H9 (cell line): ENCODE measurements at regions not wholly inside any gene's neighbourhood (a gene's known extent, or its start where the extent isn't known, plus 50 kb on each side); places are given as distances from the start of the nearest gene placed in this dataset.

Source experiments
- DNase-seq: peaks from one replicate; pipeline ENCODE4 v3.0.0-alpha.2; 2017
- H2AFZ ChIP-seq: one replicate; pipeline ENCODE4 v1.6.1; 2013; ENCODE audit warnings: mild to moderate bottlenecking, low read length, control low read depth, moderate library complexity
- H2AK5ac ChIP-seq: 2 replicates; pipeline ENCODE4 v1.6.1; 2013; ENCODE audit warnings: low read length, control low read depth, mixed read lengths; ENCODE audit not compliant: insufficient read length
- H2BK120ac ChIP-seq: one replicate; pipeline ENCODE4 v1.6.1; 2013; ENCODE audit warnings: low read depth, mild to moderate bottlenecking, low read length, control low read depth, inconsistent platforms; ENCODE audit not compliant: poor library complexity, severe bottlenecking
- H2BK12ac ChIP-seq: 2 replicates; pipeline ENCODE4 v1.6.1; 2013; ENCODE audit warnings: low read length, control low read depth, mixed read lengths, low read depth; ENCODE audit not compliant: insufficient read length
- H2BK15ac ChIP-seq: 2 replicates; pipeline ENCODE4 v1.6.1; 2013; ENCODE audit warnings: low read depth, low read length, control low read depth
- H2BK20ac ChIP-seq: one replicate; pipeline ENCODE4 v1.6.1; 2013; ENCODE audit warnings: low read depth, mild to moderate bottlenecking, low read length, control low read depth, inconsistent platforms; ENCODE audit not compliant: poor library complexity, severe bottlenecking
- H2BK5ac ChIP-seq: 2 replicates; pipeline ENCODE4 v1.6.1; 2013; ENCODE audit warnings: low read length, control low read depth, mixed read lengths; ENCODE audit not compliant: insufficient read length
- H3K14ac ChIP-seq: 2 replicates; pipeline ENCODE4 v1.6.1; 2013; ENCODE audit warnings: low read length, control low read depth; ENCODE audit not compliant: insufficient read depth
- H3K18ac ChIP-seq: 2 replicates; pipeline ENCODE4 v1.6.1; 2013; ENCODE audit warnings: low read depth, mild to moderate bottlenecking, mixed read lengths, low read length, control low read depth; ENCODE audit not compliant: insufficient read length
- H3K23ac ChIP-seq: 2 replicates; pipeline ENCODE4 v1.6.1; 2013; ENCODE audit warnings: low read length, control low read depth, mixed read lengths, low read depth; ENCODE audit not compliant: insufficient read length
- H3K23me2 ChIP-seq: 2 replicates; pipeline ENCODE4 v1.6.1; 2013; ENCODE audit warnings: low read depth, mild to moderate bottlenecking, mixed read lengths, low read length, control low read depth; ENCODE audit not compliant: insufficient read length, poor library complexity, severe bottlenecking
- H3K27ac ChIP-seq: 2 replicates; pipeline ENCODE4 v1.5.1; 2013; ENCODE audit warnings: low read length, control low read depth, mixed read lengths, low read depth; ENCODE audit not compliant: insufficient read length
- H3K27me3 ChIP-seq: 2 replicates; pipeline ENCODE4 v1.6.1; 2013; ENCODE audit warnings: low read length, control low read depth, inconsistent platforms; ENCODE audit not compliant: insufficient read depth
- H3K4ac ChIP-seq: 2 replicates; pipeline ENCODE4 v1.6.1; 2013; ENCODE audit warnings: low read depth, mild to moderate bottlenecking, control low read depth, inconsistent platforms, low read length, moderate library complexity
- H3K4me1 ChIP-seq: 2 replicates; pipeline ENCODE4 v1.6.1; 2013; ENCODE audit warnings: low read length, control low read depth, inconsistent platforms; ENCODE audit not compliant: insufficient read depth
- H3K4me2 ChIP-seq: 2 replicates; pipeline ENCODE4 v1.6.1; 2013; ENCODE audit warnings: low read length, control low read depth, mixed read lengths; ENCODE audit not compliant: insufficient read length, insufficient read depth
- H3K56ac ChIP-seq: 2 replicates; pipeline ENCODE4 v1.6.1; 2013; ENCODE audit warnings: low read depth, mild to moderate bottlenecking, mixed read lengths, low read length, control low read depth; ENCODE audit not compliant: insufficient read length
- H3K79me1 ChIP-seq: 2 replicates; pipeline ENCODE4 v1.6.1; 2013; ENCODE audit warnings: low read depth, mild to moderate bottlenecking, moderate library complexity, low read length, control low read depth, inconsistent platforms; ENCODE audit not compliant: insufficient read depth, poor library complexity, severe bottlenecking
- H3K79me2 ChIP-seq: 2 replicates; pipeline ENCODE4 v1.6.1; 2013; ENCODE audit warnings: low read length, control low read depth, inconsistent platforms; ENCODE audit not compliant: insufficient read depth
- H3K9ac ChIP-seq: 2 replicates; pipeline ENCODE4 v1.6.1; 2013; ENCODE audit warnings: low read length, control low read depth, mixed read lengths; ENCODE audit not compliant: insufficient read length; ENCODE audit errors: extremely low read depth
- H3K9me3 ChIP-seq: one replicate; pipeline ENCODE4 v1.6.1; 2013; ENCODE audit warnings: low read depth, low read length, inconsistent platforms; ENCODE audit not compliant: control insufficient read depth
- H3T11ph ChIP-seq: one replicate; pipeline ENCODE4 v1.6.1; 2013; ENCODE audit warnings: mild to moderate bottlenecking, low read length, control low read depth, inconsistent platforms
- H4K20me1 ChIP-seq: one replicate; pipeline ENCODE4 v1.6.1; 2013; ENCODE audit not compliant: control insufficient read depth, insufficient read length, insufficient read depth
- H4K5ac ChIP-seq: 2 replicates; pipeline ENCODE4 v1.6.1; 2013; ENCODE audit warnings: low read depth, mild to moderate bottlenecking, mixed read lengths, low read length, control low read depth; ENCODE audit not compliant: insufficient read length
- H4K8ac ChIP-seq: replicated peaks from 2 replicates; pipeline ENCODE4 v1.6.1; 2013; ENCODE audit warnings: low read length, control low read depth, mixed read lengths, low read depth; ENCODE audit not compliant: insufficient read length
- H4K91ac ChIP-seq: 2 replicates; pipeline ENCODE4 v1.6.1; 2013; ENCODE audit warnings: low read depth, mild to moderate bottlenecking, moderate library complexity, mixed read lengths, low read length, control low read depth; ENCODE audit not compliant: insufficient read length
- H3K27ac Mint-ChIP-seq, 3 experiments: 2 replicates in 2 of 3; 3 replicates in 1 of 3; pipeline ENCODE4 v1.8.0; 2020 to 2021; ENCODE audit warnings: mixed read lengths in 3 of 3, mild to moderate bottlenecking in 1 of 3, moderate library complexity in 1 of 3
- H3K27me3 Mint-ChIP-seq: 2 replicates; pipeline ENCODE4 v1.8.0; 2021; ENCODE audit warnings: low read depth, mild to moderate bottlenecking, moderate library complexity, mixed read lengths
- H3K36me3 Mint-ChIP-seq, 3 experiments: 2 replicates in 2 of 3; 3 replicates in 1 of 3; pipeline ENCODE4 v1.8.0; 2020 to 2021; ENCODE audit warnings: low read depth in 3 of 3, mixed read lengths in 3 of 3; ENCODE audit not compliant: insufficient read depth in 1 of 3
- H3K4me1 Mint-ChIP-seq, 2 experiments: 2 replicates each; pipeline ENCODE4 v1.8.0; 2020; ENCODE audit warnings: mixed read lengths in 2 of 2
- H3K4me3 Mint-ChIP-seq, 2 experiments: 2 replicates in 1 of 2; 3 replicates in 1 of 2; pipeline ENCODE4 v1.8.0; 2020 to 2021; ENCODE audit warnings: mild to moderate bottlenecking in 2 of 2, mixed read lengths in 2 of 2, moderate library complexity in 1 of 2
- H3K9me3 Mint-ChIP-seq, 2 experiments: 2 replicates in 1 of 2; 3 replicates in 1 of 2; pipeline ENCODE4 v1.8.0; 2020; ENCODE audit warnings: mild to moderate bottlenecking in 2 of 2, mixed read lengths in 2 of 2, moderate library complexity in 1 of 2
- CTCF ChIP-seq: fragments of 200-600 bp; sonication (generic); conservative IDR thresholded peaks from 3 replicates; pipeline ENCODE4 v1.8.0; 2021; ENCODE audit warnings: antibody characterized with exemption, mild to moderate bottlenecking
- WGBS: extraction: QIAGEN DNeasy Blood & Tissue Kit; methylation state at CpG from one replicate; pipeline ENCODE4 v1.1.7; 2013; ENCODE audit warnings: missing lambda C conversion rate, low lambda C conversion rate, mixed read lengths; ENCODE audit not compliant: insufficient read length; ENCODE audit errors: extremely low coverage; 5-methylcytosine and 5-hydroxymethylcytosine counted together

GRCh38 chr4:137955595-137955994 lies 286.6 kb downstream of the SLC7A11 start:
- no peak overlapping the region for H3K4me3 Mint-ChIP-seq
- H3K27me3 Mint-ChIP-seq: no peaks in the 10 kb centered on the region
- Histone ChIP-seq H2BK20ac (no peak overlapping the region), H3K79me2 (no peaks in the 10 kb centered on the region), H3K9ac (no peak overlapping the region), H3K27me3 (no peaks in the 10 kb centered on the region), H2AFZ (no peak overlapping the region), H2BK5ac (no peak overlapping the region), H3K4me1 (no peaks in the 10 kb centered on the region), H2AK5ac (no peak overlapping the region), H3K23me2 (no peaks in the 10 kb centered on the region), H3K79me1 (no peaks in the 10 kb centered on the region), H3K27ac (no peak overlapping the region), H3K4ac (no peak overlapping the region), H3K9me3 (no peaks in the 10 kb centered on the region), H3K56ac (no peak overlapping the region), H4K5ac (no peak overlapping the region), H4K8ac (no peak overlapping the region), H3K4me2 (no peak overlapping the region), H3K18ac (no peak overlapping the region), H4K20me1 (no peaks in the 10 kb centered on the region), H2BK12ac (no peak overlapping the region), H2BK120ac (no peak overlapping the region), H3T11ph (no peak overlapping the region), H2BK15ac (no peak overlapping the region), H3K23ac (no peak overlapping the region), H4K91ac (no peak overlapping the region), H3K14ac (no peak overlapping the region)
- H3K36me3 Mint-ChIP-seq: no peaks in the 10 kb centered on the region
- no peaks in the 10 kb centered on the region for H3K4me1 Mint-ChIP-seq
- no peak for TF ChIP-seq CTCF
- no peak for DNase-seq
- no peak overlapping the region for H3K27ac Mint-ChIP-seq
- H3K9me3 Mint-ChIP-seq: no peaks in the 10 kb centered on the region
- no CpG with 5 or more reads among the region's 1 CpG for WGBS
